ENCODE measurements at regions not wholly inside any gene's neighbourhood (a gene's known extent, or its start where the extent isn't known, plus 50 kb on each side); places are given as distances from the start of the nearest gene placed in this dataset.

- TF ChIP-seq CTCF (IDR thresholded peaks at IDR 0.05; ENCODE audit: insufficient read depth, low read length, poor library complexity, severe bottlenecking) (no peak), EZH2phosphoT487 (conservative IDR thresholded peaks at IDR 0.05; ENCODE audit: low read length) (no peak)
Observed at GRCh38 chr10:65358565-65358964, 1567.3 kb upstream of the LRRTM3 start.
